Fibroblast of skin of left biceps (primary cell): ENCODE measurements at regions not wholly inside any gene's neighbourhood (a gene's known extent, or its start where the extent isn't known, plus 50 kb on each side); places are given as distances from the start of the nearest gene placed in this dataset.
A peak's percentile ranks its signal among the peaks of the same experiment; 100 is the strongest.

Experiments
- DNase-seq, 2 experiments: peaks; one replicate each; pipeline ENCODE4 v3.0.0-alpha.2; 2013; ENCODE audit warnings: low read depth in 2 of 2

- DNase-seq: no peak
Measured at GRCh38 chr6:12221856-12222255, 68.3 kb upstream of the EDN1 start.

DNA sequence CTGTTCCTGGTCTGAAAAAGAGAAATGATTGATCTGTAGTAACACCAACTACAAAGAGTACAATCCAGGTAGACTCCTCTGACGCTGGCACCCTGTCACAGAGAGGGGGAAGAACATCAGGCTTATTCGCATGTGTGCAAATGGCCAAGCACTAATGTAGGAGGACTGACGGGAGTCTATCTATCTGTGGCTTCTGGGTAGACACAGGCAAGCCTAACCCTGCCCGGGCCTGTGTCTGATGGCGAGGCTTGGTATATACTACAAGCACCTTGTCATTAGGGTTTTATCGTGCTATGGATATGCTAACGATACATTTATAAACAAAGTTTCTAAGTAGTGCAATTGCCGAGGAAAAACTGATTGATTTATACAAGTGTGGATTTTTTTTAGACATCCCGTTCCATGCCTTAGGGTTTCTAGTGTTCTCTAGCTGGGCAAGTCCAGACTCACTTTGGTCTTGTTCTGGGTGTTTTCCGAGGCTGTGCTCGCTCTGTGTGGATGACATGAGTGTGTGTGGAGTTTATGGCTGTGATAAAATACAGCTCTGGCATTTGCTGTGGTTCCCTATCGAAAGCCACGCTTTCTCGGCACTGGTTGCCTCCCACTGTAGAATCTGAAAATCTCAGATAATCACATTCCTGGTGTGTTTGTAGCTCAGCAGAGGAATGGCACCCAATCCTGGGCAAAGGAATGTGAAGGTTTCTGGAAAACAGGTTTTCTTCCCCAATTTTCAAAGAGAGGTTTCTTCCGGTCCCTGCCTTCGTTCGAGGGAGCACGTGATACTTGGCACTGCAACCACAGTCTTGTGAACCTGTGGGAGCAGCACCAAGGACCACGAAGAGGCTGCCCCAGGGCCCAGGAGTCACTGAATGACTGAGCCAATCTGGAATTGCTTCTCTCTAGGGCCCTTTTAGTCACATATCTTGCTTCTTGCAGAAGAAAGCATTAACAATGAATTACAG is 67.5 kb upstream of the EDN1 start:
- no peak for DNase-seq

- DNase-seq: no peak
Measured at GRCh38 chr6:12223383-12223782, 66.8 kb upstream of the EDN1 start.

DNA sequence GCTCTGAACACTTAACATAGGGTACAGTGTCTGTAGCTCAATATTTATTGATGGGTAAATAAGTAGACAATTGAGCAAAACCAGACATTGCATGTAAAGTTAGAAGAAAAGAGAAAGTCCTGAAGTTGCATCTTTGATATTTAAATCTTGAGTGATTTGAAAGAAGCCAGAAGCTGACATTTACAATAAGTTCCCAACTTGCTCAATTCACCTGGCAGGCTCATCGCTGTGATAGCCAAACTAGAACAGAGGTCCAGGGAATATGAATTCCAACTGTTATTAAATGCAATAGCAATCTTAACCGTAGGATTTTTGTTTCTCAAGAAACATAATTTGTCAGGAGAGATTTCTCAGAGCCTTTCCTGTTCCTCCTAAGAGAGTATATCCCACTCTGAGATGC is 65.9 kb upstream of the EDN1 start:
- no peak for DNase-seq

DNA sequence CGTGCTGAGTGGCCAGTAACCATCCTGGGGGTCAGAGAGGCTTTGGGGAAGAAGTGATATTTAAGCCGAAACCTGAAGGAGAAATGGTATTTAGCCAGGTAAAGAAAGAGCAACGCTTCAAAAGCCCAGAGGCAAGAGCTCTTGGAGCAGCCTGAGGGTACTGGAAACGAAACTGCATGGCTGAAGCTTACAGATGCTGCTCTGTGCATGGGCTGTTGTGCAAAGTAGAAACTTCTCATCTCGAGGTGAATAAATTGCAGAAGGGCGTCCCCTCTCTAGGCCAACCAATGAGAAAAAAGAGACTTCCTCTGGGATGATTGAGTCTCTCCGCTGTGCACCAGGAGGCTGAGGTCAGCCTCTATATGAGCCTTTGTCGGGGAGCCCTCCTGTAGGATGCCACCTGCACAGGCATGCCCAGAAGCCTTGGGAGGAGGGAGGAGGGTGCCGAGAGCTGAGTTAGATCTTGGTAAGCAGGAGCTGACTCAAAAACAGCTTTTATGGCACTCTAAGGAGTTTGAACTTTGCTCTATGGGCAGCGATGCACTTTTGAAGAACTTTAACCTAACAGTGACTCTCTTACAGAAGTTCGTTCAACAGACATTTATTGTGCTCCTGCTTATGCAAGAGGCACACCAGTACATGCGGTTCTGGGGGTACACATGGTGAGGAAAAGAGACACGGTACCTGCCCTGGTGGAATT is 61.6 kb upstream of the EDN1 start:
- no peak for DNase-seq

- DNase-seq: no peak
Measured at GRCh38 chr6:12229332-12229731, 60.8 kb upstream of the EDN1 start.

- DNase-seq: no peak
Measured at GRCh38 chr6:12230523-12230922, 59.6 kb upstream of the EDN1 start.

GRCh38 chr6:12232339-12232738 is 57.8 kb upstream of the EDN1 start:
- peak; percentile 75 to 76 for DNase-seq

GRCh38 chr6:12232821-12233220 is 57.3 kb upstream of the EDN1 start:
- no peak for DNase-seq

DNA sequence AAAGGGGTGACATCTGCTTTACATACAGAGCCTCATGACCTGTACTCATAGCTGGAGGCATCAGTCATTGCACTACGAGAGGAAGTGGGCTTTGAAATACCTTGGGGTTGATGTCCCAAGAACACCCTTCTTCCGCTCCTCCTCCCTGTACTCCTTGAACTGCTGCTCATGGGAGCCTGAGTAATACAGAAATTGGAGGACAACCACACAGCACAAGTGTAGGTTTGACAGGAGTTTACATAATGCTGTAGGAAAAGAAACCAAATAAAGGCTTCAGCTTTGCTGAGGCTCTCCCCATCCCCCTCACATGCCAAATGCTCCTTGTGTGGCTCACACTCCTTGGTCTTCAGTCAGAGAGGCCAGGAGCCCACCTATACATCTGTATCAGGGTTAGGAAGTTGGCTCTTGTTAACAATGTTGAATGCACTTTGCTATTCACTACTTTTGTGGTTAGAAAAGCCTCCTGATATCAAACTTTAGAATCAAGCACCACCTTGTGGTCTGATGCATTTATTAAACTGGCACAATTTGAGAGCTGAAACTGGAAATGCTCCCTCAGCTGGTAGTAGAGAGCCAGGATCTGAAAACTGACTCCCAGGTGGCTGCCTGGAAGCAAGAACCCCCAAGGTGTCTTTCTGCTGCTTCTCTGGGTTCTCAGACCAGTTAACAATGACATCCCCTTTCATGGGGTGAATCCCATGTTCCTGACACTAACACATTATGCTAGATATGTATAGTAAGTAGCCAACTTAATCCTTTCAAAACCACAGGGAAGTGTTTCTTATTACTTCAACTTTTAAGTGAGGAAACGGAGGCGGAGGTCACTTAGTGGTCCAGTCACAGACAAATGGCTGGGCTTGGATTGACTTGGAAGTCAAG is 56.2 kb upstream of the EDN1 start:
- peak; percentile 60 to 63 for DNase-seq

DNA sequence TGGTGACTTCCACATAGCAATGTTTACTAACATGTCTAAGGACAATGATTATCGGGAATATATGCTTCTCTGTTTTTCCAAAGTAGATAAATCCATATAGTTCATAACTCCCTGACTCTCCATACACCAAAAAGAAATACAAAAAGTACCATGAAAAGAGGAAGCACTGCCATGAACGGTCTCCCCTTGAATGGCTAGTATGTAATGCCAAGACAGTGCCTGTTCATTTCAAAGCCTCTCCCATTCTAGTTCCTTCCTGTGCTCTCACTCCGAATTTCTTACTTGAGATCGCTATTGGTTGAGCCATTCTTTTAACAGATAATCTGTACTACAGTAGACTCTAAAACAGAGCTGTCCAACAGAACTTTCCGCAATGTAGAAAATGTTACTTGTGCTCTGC is 54.8 kb upstream of the EDN1 start:
- DNase-seq: no peak

DNA sequence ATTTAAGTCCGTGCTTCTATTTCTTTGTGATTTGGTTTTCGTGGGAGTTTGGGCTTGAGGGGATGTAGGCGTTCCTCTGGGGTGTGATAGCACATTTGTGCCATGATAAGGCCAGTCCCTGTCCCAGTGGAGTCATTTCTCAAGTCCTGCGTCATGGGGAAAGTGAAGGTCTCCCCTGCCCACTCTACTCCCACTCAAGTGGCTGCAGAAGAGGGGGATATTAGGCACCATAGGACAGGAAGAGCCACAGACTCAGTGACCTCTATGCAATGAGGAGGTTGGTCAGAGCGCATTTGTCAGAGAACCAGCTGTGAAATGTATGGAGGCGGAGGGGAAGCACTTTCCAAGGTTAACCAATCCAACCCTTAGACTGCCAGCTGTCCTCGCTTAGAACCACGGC is 51.9 kb upstream of the EDN1 start:
- DNase-seq: no peak
